ENCODE measurements at regions not wholly inside any gene's neighbourhood (a gene's known extent, or its start where the extent isn't known, plus 50 kb on each side); places are given as distances from the start of the nearest gene placed in this dataset.

DNA sequence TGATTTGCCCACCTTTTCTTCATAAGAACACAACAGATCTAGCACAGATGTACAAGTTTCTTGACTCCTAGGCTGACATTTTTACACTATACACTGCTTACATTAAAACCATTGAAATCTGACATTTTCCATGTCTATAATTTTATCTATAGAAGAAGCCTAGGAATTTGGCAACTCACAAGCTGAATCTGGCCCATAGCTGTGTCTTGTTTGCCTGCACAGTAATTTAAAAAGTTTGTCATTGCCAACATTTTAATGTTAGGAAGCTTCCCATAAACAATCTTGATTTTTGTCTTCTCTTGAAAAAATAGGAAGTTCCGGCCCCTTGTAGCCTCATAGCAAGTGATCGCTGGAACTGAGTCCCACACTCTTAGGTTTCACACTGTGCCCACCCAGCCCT is 394.6 kb upstream of the AZI2 start:
- DNase-seq: no peak

DNA sequence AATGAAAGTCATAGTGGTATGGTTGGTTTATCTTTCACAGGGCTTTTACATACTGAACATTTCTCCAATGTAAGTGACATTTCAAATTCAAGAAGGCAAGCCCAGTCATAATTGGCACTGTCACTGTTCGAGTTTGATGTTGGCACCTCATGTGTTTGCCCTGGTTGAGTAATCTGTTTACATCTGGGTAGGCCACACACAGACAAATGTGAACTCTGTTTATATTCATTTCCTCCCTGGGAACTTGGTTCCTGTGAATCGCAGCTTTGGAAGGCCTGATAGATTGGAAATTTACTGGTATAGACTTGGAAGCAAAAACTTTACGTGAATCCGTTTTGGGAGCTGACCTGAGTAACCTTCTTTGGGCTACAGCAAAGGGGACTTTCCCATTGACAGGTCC is 395.2 kb upstream of the AZI2 start:
- DNase-seq: no peak

GRCh38 chr3:28745436-28745835 is 396.8 kb upstream of the AZI2 start:
- DNase-seq: no peak

GRCh38 chr3:28745916-28746617 is 397.4 kb upstream of the AZI2 start:
- DNase-seq: no peak

DNA sequence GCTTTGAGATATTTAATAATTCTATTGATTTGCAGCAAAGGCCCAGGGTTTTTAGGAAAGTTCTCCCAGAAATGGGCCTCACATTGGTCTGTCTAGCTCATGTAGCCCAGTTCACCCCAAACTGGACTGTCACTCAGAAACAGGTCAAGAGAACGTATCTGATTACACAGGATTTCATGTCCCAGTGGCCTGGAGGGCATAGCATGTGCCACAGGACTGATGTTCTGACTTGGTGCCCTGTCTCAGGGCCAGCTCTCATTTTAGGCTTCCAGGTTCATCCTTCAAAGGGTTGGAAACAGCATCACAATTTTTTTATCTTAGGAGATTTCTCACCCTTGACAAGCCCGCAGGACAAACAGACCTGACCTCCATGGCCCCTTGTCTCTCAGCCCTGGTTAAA is 398.4 kb upstream of the AZI2 start:
- DNase-seq: no peak

DNA sequence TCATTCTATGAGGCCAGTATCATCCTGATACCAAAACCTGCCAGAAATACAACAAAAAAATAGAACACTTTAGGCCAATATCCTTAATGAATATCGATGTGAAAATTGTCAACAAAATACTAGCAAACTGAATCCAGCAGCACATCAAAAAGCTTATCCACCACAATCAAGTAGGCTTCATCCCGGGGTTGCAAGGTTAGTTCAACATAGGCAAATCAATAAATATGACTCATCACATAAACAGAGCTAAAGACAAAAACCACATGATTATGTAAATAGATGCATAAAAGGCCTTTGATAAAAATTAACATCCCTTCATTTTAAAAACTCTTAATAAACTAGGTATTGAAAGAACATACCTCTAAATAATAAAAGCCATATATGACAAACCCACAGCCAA is 403.2 kb upstream of the AZI2 start:
- DNase-seq: no peak

- no peak for DNase-seq
These were observed 403.7 kb upstream of the AZI2 start for GRCh38 chr3:28752290-28752689.

DNA sequence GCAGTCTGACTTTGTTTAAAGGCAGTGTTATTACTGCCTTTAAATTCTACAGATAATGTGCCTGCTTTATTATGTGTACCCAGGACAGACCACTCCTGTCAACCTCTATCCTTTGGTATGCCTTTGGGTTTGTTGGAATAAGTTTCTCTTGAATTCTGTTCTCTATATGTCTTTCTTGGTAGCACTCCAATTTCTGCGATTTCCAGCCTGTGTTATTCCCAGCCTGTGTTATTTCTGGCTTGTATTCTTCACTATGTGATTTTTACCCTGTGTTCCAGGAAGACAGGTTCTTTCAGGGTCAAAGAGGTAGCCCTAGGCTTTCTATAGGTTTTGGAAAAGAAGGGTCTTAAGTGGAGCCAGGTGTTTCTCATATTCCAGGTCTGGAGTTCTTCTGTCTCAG is 407.4 kb upstream of the AZI2 start:
- DNase-seq: no peak

- no peak for DNase-seq
These were observed 409.5 kb upstream of the AZI2 start for GRCh38 chr3:28758115-28758514.

- no peak for DNase-seq
These were observed 412.8 kb upstream of the AZI2 start for GRCh38 chr3:28761375-28761774.

DNA sequence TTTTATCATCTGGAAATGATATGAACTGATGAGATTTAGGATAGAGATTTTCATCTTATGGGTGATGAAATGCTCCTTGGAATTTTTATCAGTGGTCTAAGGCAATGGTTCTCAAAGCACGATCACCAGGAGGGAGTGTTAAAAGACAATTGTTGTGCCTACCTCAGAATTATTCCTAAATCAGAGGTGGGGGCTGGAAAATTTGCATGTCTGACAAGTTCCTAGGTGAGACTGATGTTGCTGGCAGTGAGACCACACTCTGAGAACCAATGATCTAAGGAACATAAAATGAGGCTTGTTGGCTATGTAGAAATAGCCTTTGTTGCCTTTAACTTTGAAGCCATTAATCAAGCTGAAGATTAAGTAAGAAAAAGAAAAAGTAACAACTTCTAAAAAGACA is 416.6 kb upstream of the AZI2 start:
- no peak for DNase-seq

DNA sequence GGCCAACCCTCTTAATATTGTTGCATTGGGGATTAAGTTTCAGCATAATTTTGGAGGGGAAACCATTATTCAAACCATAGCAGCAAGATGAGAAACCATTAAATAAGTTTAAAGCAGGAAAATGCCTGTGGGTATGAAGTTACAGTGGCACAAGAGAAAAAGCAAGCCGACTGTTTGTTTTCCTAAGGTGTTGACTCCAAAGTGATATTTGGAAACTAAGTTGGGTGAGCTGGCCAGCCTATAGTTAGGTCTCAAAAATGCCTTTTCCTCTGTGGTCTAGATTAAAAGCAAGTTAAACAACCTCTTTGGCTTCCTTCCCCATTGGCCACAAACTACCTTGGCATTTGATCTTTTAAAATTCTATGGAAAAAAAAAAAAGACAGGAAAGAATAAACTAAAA is 419.8 kb upstream of the AZI2 start:
- DNase-seq: no peak

GRCh38 chr3:28777806-28778475 is 429.3 kb upstream of the AZI2 start:
- no peak for DNase-seq

DNA sequence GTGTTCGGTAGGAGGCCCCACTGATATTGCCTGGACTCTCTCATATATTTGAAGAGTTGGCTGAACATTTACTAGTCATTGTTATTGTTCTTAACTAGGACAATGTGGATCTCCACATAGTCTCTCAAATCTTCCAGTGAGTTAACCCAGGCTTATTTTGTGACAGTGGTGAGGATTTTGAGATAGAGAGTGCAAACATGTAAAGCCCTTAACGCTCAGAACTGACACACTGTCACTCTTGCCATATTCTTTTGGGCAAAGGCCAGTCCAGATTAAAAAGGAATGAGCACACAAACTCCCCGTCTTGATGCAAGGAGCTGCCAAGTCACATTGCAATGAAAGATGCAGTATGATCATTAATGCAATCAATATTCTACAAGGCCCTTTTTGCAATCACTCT is 431.9 kb upstream of the AZI2 start:
- no peak for DNase-seq

DNA sequence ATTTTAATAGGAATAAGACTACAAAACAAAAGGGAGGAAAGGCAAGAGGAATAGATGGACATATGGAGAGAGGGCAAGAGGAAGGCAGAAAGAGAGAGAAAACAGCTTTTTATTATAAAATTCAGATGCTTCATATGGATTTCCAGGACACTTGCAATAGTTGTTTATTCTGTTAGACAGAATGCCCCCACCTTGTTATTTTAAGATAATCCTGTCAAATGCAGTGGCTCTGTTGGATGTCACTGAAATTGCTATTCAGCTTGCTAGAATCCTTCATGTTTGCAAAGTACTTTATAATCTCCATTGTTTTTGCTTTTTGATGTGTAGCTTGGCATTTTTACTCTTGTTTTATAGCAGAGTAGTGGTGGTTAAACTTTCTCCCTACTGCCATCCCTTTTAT is 432.4 kb upstream of the AZI2 start:
- DNase-seq: no peak

DNA sequence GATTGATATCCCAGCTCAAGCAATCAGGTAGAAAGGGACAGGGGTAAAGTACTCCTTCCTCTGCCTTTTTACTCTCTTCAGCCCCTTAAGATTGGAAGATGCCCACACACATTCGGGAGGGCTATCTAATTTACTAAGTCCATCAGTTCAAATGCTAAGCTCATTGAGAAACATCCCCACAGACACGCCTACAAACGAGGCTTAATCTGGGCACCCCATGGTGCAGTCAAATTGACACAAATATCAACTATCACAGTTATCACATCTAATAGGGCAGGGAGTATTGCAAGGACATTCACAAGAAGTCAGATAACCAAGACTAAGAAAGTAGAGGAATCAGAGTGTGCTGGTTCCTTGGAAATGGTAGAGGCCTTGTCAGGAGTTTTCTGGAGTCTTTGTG is 437.8 kb upstream of the AZI2 start:
- DNase-seq: no peak

DNA sequence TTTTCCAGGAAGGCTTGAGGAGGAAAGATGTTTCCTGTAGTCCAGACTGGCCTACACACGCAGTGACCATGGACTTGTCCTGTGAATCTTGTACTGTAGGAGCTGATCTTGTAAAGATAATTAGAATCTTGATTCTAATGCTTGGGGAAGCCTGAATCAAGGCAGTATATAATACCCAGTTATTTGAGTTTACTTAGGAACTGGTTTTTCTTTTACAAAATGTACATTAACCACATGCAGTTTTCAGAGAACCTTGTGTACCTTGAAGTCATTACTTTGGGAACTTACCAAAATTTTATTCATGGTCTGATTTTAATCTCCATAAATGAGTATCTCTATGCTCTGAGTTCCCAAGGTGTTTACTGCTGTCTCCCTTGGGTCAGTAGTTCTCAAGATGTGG is 439.9 kb upstream of the AZI2 start:
- DNase-seq: no peak

DNA sequence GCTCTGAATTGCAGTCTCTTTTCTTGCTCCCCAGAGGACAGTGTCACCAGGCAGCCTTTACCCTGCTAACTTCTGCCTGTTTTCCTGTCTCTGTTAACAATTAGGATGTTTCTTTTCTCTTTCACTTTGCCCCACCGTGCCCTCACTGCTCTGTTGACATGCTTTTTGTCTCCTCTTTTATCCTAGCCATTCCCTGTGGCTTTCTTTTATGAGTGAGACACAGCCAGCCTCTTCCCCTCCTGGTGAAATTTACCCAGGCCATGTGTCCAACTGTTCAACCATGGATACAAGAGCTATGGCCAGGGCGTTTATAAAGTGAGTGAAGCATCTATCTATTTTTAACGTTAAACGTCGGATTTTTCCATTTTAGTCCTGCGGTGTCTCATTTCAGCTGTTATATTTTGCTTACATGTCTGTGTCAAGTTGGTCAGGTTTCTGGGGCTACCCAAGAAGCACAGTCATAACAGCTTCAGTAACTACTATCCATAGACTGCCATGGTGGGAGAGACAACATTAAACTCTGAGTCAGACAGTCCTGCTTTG is 443.2 kb upstream of the AZI2 start:
- no peak for DNase-seq

GRCh38 chr3:28792604-28793003 is 444.0 kb upstream of the AZI2 start:
- no peak for DNase-seq

GRCh38 chr3:28799084-28799483 is 450.5 kb upstream of the AZI2 start:
- no peak for DNase-seq

- no peak for DNase-seq
These were observed 451.6 kb upstream of the AZI2 start for GRCh38 chr3:28800203-28800602.

DNA sequence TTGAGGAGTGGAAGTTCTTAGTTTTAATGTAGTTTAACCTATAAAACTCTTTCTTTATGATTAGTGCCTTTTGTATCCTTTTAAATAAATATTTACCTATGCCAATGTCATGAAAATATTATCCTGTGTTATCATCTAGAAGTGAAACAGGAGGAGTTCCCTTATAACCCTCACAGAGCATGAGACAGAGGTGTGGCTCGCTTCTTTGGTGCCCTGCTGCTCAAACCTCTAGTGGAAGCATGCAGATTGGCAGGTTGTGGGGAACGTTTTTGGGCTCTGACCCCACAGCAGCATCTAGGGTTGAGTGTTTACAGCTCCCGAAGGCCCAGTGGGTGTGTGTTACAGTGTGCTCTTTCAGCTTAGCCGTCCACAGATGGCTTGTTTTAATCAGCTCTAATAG is 459.4 kb upstream of the AZI2 start:
- no peak for DNase-seq

- DNase-seq: no peak
These were observed 464.9 kb upstream of the RBMS3 start for GRCh38 chr3:28816017-28816416.

- DNase-seq: no peak
These were observed 456.6 kb upstream of the RBMS3 start for GRCh38 chr3:28824316-28824715.

- no peak for DNase-seq
These were observed 454.0 kb upstream of the RBMS3 start for GRCh38 chr3:28826840-28827239.
